ENCODE measurements at regions not wholly inside any gene's neighbourhood (a gene's known extent, or its start where the extent isn't known, plus 50 kb on each side); places are given as distances from the start of the nearest gene placed in this dataset.

- Mint-ChIP-seq H3K9me3 (no peaks in the 10 kb centered on the region), H3K36me3 (ENCODE audit: insufficient read depth in 1 of 3, low read depth in 3 of 3) (no peaks in the 10 kb centered on the region), H3K4me1 (peaks cover 6 to 7% of the 10 kb centered on the region in 2 experiments; a peak in 2 of 4 replicates), H3K27me3 (ENCODE audit: low read depth) (no peaks in the 10 kb centered on the region; the same call in 1 of the 2 replicates), H3K4me3 (no peak overlapping the region), H3K27ac (no peak overlapping the region)
- Histone ChIP-seq H3K14ac (ENCODE audit: insufficient read depth, low read length) (no peak overlapping the region), H2BK120ac (ENCODE audit: low read depth, low read length, poor library complexity, severe bottlenecking) (no peak overlapping the region), H3K9me3 (ENCODE audit: control insufficient read depth, low read depth, low read length) (no peaks in the 10 kb centered on the region), H4K5ac (ENCODE audit: insufficient read length, low read depth, low read length) (no peak overlapping the region), H3K23me2 (ENCODE audit: insufficient read length, low read depth, low read length, poor library complexity, severe bottlenecking) (no peaks in the 10 kb centered on the region), H3K27me3 (ENCODE audit: insufficient read depth, low read length) (no peaks in the 10 kb centered on the region), H3K23ac (ENCODE audit: insufficient read length, low read depth, low read length) (no peak overlapping the region), H2BK15ac (ENCODE audit: low read depth, low read length) (no peak overlapping the region), H3K9ac (ENCODE audit: extremely low read depth, insufficient read length, low read length) (no peak overlapping the region), H4K8ac (replicated peaks; ENCODE audit: insufficient read length, low read depth, low read length) (no peak overlapping the region), H3K27ac (ENCODE audit: insufficient read length, low read depth, low read length) (no peak overlapping the region), H4K91ac (ENCODE audit: insufficient read length, low read depth, low read length) (no peak overlapping the region), H3K18ac (ENCODE audit: insufficient read length, low read depth, low read length) (no peak overlapping the region), H3K56ac (ENCODE audit: insufficient read length, low read depth, low read length) (no peak overlapping the region), H2BK12ac (ENCODE audit: insufficient read length, low read depth, low read length) (no peak overlapping the region), H3K79me1 (ENCODE audit: insufficient read depth, low read depth, low read length, poor library complexity, severe bottlenecking) (no peaks in the 10 kb centered on the region), H3K4me2 (ENCODE audit: insufficient read depth, insufficient read length, low read length) (no peak overlapping the region), H2AK5ac (ENCODE audit: insufficient read length, low read length) (no peak overlapping the region), H4K20me1 (ENCODE audit: control insufficient read depth, insufficient read depth, insufficient read length) (no peaks in the 10 kb centered on the region), H2BK20ac (ENCODE audit: low read depth, low read length, poor library complexity, severe bottlenecking) (no peak overlapping the region), H3K4ac (ENCODE audit: low read depth, low read length) (no peak overlapping the region), H3K79me2 (ENCODE audit: insufficient read depth, low read length) (no peaks in the 10 kb centered on the region), H2BK5ac (ENCODE audit: insufficient read length, low read length) (no peak overlapping the region), H2AFZ (ENCODE audit: low read length) (no peak overlapping the region), H3T11ph (ENCODE audit: low read length) (no peak overlapping the region), H3K4me1 (ENCODE audit: insufficient read depth, low read length) (no peaks in the 10 kb centered on the region)
- no CpG with 5 or more reads among the region's 3 CpGs for WGBS (ENCODE audit: extremely low coverage, insufficient read length, low lambda C conversion rate)
- no peak for DNase-seq
- TF ChIP-seq CTCF (conservative IDR thresholded peaks at IDR 0.05), result no peak
Observed at GRCh38 chr14:58746701-58747100, 108.9 kb downstream of the DACT1 start.
